Ecto neural progenitor cell (in vitro differentiated cells): ENCODE measurements at regions not wholly inside any gene's neighbourhood (a gene's known extent, or its start where the extent isn't known, plus 50 kb on each side); places are given as distances from the start of the nearest gene placed in this dataset.
A peak's percentile ranks its signal among the peaks of the same experiment; 100 is the strongest.

Experiments used
- DNase-seq: peaks from one replicate; pipeline ENCODE4 v3.0.0-alpha.2; 2018; ENCODE audit warnings: low spot score

GRCh38 chr7:156450473-156450872 lies 190.1 kb upstream of the RNF32 start:
- no peak for DNase-seq

GRCh38 chr7:156448918-156449317 lies 191.7 kb upstream of the RNF32 start:
- DNase-seq, result no peak

GRCh38 chr7:156446990-156447389 lies 193.6 kb upstream of the RNF32 start:
- DNase-seq, result no peak

GRCh38 chr7:156445997-156446761 lies 194.4 kb upstream of the RNF32 start:
- no peak for DNase-seq

- DNase-seq, result no peak
Measured at GRCh38 chr7:156442516-156442915, 198.1 kb upstream of the RNF32 start.

- no peak for DNase-seq
Measured at GRCh38 chr7:156440456-156440855, 200.1 kb upstream of the RNF32 start.

- no peak for DNase-seq
Measured at GRCh38 chr7:156438011-156438410, 202.6 kb upstream of the RNF32 start.

GRCh38 chr7:156437021-156437614 lies 203.5 kb upstream of the RNF32 start:
- no peak for DNase-seq

GRCh38 chr7:156435486-156436231 lies 204.9 kb upstream of the RNF32 start:
- DNase-seq, result no peak

- no peak for DNase-seq
Measured at GRCh38 chr7:156434706-156435105, 205.9 kb upstream of the RNF32 start.

GRCh38 chr7:156432018-156432417 lies 208.6 kb upstream of the RNF32 start:
- DNase-seq, result no peak

GRCh38 chr7:156430109-156430508 lies 210.5 kb upstream of the RNF32 start:
- DNase-seq, result no peak

GRCh38 chr7:156429514-156429913 lies 211.1 kb upstream of the RNF32 start:
- DNase-seq, result no peak

GRCh38 chr7:156423876-156424275 lies 216.7 kb upstream of the RNF32 start:
- DNase-seq, result no peak

- no peak for DNase-seq
Measured at GRCh38 chr7:156420496-156420895, 220.1 kb upstream of the RNF32 start.

- no peak for DNase-seq
Measured at GRCh38 chr7:156419782-156420181, 220.8 kb upstream of the RNF32 start.

GRCh38 chr7:156402255-156402654 lies 238.3 kb upstream of the RNF32 start:
- DNase-seq, result no peak

- no peak for DNase-seq
Measured at GRCh38 chr7:156401617-156402016, 239.0 kb upstream of the RNF32 start.

GRCh38 chr7:156400046-156400445 lies 240.5 kb upstream of the RNF32 start:
- DNase-seq, result no peak

- DNase-seq, result no peak
Measured at GRCh38 chr7:156397249-156397648, 243.3 kb upstream of the RNF32 start.

GRCh38 chr7:156389116-156389692 lies 251.4 kb upstream of the RNF32 start:
- DNase-seq, result no peak

GRCh38 chr7:156386097-156386496 lies 254.5 kb upstream of the RNF32 start:
- peak; percentile 78 for DNase-seq

- no peak for DNase-seq
Measured at GRCh38 chr7:156384706-156385105, 255.9 kb upstream of the RNF32 start.
